Skeletal muscle tissue (tissue), 3 donors: ENCODE measurements at regions not wholly inside any gene's neighbourhood (a gene's known extent, or its start where the extent isn't known, plus 50 kb on each side); places are given as distances from the start of the nearest gene placed in this dataset.

Source experiments
- H3K27ac ChIP-seq: one replicate; pipeline ENCODE4 v1.7.0; 2013; ENCODE audit warnings: mild to moderate bottlenecking, low read depth, low read length, inconsistent platforms
- H3K27me3 ChIP-seq, 3 donors: one replicate each; pipeline ENCODE4 v1.7.0; 2013; ENCODE audit warnings: low read length in 3 of 3; ENCODE audit not compliant: control insufficient read depth in 3 of 3, insufficient read depth in 3 of 3
- H3K36me3 ChIP-seq, 3 donors: one replicate each; pipeline ENCODE4 v1.7.0; 2013; ENCODE audit warnings: low read length in 3 of 3; ENCODE audit not compliant: control insufficient read depth in 3 of 3, insufficient read depth in 3 of 3
- H3K4me1 ChIP-seq, 3 donors: one replicate each; pipeline ENCODE4 v1.7.0; 2013; ENCODE audit warnings: low read length in 3 of 3, mild to moderate bottlenecking in 3 of 3; ENCODE audit not compliant: control insufficient read depth in 3 of 3, insufficient read depth in 3 of 3
- H3K4me3 ChIP-seq, 3 donors: one replicate each; pipeline ENCODE4 v1.7.0; 2013; ENCODE audit warnings: low read length in 3 of 3
- H3K9ac ChIP-seq, 3 donors: one replicate each; pipeline ENCODE4 v1.7.0; 2013; ENCODE audit warnings: low read length in 3 of 3, mild to moderate bottlenecking in 3 of 3, moderate library complexity in 2 of 3, low read depth in 1 of 3
- H3K9me3 ChIP-seq, 3 donors: one replicate each; pipeline ENCODE4 v1.7.0; 2013; ENCODE audit warnings: low read length in 3 of 3; ENCODE audit not compliant: control insufficient read depth in 3 of 3
- donor health status: Osteomylitis.

DNA sequence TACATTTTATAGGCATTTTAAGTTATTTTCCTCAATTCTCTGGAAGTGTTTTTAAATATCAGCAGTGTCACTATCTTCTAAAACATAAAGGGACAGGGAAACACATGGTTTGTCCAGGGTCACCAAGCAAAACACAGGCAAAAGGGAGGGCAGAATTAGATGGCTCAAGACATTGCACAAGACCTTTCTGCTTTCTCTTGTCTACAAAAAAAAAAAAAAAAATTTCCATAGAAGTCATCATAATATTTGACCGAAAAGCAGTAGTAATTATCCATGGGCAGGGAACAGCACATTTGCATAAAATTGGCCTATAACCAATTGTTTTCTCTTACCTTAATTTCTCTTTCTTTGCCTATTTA, 703.1 kb upstream of the FZD8 start:
- Histone ChIP-seq H3K9ac (no peak overlapping the region), H3K4me1 (no peaks in the 10 kb centered on the region), H3K27me3 (no peaks in the 10 kb centered on the region), H3K27ac (no peak overlapping the region), H3K36me3 (no peaks in the 10 kb centered on the region), H3K9me3 (no peaks in the 10 kb centered on the region), H3K4me3 (no peak overlapping the region)

DNA sequence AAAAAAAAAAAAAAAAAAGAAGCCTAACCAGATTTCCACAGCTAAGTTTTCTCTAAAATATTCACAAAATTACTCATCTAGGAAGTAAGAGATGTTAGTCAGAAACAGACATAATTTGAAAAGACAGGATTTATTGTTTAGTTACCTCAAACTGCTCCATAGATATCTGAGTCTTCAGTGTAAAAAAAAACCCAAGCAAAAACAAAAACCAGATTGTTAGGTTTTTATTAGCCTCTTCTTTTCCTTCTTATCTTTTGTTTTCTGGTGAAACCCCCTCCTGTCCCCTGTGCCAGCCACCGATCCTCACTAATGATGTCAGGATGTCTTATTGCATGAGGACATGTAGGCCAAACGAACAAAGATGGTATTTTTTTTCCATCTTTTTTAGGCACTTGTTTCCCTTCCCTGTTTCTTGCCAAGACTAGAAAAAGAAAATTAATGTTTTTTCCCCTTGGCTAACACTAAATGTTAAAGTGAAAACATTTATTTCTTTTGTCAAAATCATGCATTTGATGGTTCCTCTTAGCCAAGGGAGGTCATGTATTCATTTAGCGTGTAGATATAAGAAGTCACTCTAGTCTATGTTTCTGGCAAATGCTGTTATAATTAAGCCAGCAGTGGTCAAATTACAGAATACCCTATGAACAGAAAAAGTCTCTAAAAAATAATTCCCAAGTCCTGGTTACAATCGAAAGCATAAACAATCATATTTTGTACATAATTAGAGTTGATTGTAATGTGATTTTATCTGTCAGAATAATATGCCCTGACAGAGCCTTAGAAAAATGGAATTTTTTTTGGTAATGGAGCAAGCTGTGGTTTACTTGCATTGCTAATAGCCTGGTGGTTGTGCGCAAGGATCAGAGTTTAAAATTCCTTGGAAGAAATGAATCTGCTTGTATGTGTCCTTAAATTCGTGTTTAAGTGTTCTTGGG, 702.4 kb upstream of the FZD8 start:
- Histone ChIP-seq H3K27me3 (no peaks in the 10 kb centered on the region), H3K9me3 (no peaks in the 10 kb centered on the region), H3K9ac (no peak overlapping the region), H3K36me3 (no peaks in the 10 kb centered on the region), H3K4me3 (no peak overlapping the region), H3K4me1 (no peaks in the 10 kb centered on the region), H3K27ac (no peak overlapping the region)

DNA sequence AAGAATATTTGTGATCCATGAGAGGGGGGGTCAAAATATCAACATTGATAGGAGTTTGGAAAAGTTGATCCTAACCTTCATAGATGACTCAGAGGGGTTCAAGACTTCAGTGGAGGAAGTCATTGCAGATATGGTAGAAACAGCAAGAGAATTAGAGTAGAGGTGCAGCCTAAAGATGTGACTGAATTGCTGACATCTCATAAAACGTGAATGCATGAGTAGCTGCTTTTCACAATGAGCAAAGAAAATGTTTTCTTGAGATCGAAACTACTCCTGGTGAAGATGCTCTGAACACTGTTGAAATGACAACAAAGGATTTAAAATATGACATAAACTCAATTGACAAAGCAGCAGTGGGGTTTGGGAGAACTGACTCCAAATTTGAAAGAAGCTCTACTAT, 700.7 kb upstream of the FZD8 start:
- Histone ChIP-seq H3K36me3 (no peaks in the 10 kb centered on the region), H3K4me1 (no peaks in the 10 kb centered on the region), H3K27me3 (no peaks in the 10 kb centered on the region), H3K27ac (no peak overlapping the region), H3K9ac (no peak overlapping the region), H3K4me3 (no peak overlapping the region), H3K9me3 (no peaks in the 10 kb centered on the region)

DNA sequence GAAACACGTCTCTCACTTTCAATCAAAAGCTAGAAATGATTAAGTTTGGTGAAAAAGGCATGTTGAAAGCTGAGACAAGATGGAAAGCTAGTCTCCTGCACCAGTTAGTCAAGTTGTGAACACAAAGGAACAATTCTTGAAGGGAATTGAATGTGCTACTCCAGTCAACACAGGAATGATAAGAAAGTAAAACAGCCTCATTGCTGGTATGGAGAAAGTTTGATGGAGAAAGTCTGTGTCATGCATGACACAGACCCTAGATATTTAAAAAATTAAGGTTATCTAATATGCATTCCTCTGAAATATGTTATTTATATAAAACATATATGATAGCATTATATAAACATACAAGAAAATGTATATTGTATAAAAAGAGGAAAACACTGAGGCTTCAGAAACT, 699.4 kb upstream of the FZD8 start:
- H3K4me1 ChIP-seq: no peaks in the 10 kb centered on the region
- no peak overlapping the region for H3K4me3 ChIP-seq
- H3K9ac ChIP-seq: no peak overlapping the region
- H3K27ac ChIP-seq: no peak overlapping the region
- no peaks in the 10 kb centered on the region for H3K27me3 ChIP-seq
- H3K36me3 ChIP-seq: no peaks in the 10 kb centered on the region
- H3K9me3 ChIP-seq: no peaks in the 10 kb centered on the region

DNA sequence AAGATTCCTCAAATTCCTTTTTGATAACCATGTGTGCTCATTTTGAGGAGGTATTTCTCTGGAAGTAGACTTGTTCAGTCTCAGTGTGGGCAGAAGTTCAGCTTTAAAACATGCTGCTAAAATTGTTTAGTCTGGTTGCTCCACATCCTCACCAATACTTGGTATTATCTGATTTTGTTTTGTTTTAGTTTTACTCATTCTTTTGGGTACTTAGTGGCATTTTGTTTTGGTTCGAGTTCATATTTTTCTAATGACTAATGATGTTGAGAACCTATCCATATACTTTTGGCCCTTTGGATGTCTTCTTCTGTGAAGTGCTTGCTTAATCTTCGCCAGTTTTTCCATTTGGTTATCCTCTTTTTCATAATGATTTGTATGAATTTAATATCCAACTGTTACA, 694.2 kb upstream of the FZD8 start:
- H3K9ac ChIP-seq: no peak overlapping the region
- no peak overlapping the region for H3K4me3 ChIP-seq
- no peaks in the 10 kb centered on the region for H3K27me3 ChIP-seq
- no peaks in the 10 kb centered on the region for H3K36me3 ChIP-seq
- H3K4me1 ChIP-seq: no peaks in the 10 kb centered on the region
- H3K27ac ChIP-seq: no peak overlapping the region
- no peaks in the 10 kb centered on the region for H3K9me3 ChIP-seq

DNA sequence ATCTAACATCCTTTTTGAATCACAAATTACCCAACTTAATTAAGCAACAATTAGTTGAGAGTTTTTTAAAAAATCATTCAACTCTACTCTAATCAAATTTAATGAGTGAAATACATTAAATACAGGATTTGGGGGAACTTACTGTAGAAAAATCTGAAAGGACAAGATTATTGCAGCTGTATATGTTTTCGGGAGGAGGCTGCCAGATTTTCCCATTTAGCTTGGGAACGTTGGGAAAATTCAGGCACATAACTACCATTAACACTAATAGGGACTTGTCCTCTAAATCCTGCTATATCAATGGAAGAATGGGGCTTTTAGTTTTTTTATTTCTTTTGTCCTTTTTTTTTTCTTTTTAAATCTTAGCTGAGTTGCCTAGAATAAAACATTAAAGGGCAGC, 691.4 kb upstream of the FZD8 start:
- Histone ChIP-seq H3K9ac (no peak overlapping the region), H3K9me3 (no peaks in the 10 kb centered on the region), H3K4me3 (no peak overlapping the region), H3K4me1 (no peaks in the 10 kb centered on the region), H3K27ac (no peak overlapping the region), H3K36me3 (no peaks in the 10 kb centered on the region), H3K27me3 (no peaks in the 10 kb centered on the region)

DNA sequence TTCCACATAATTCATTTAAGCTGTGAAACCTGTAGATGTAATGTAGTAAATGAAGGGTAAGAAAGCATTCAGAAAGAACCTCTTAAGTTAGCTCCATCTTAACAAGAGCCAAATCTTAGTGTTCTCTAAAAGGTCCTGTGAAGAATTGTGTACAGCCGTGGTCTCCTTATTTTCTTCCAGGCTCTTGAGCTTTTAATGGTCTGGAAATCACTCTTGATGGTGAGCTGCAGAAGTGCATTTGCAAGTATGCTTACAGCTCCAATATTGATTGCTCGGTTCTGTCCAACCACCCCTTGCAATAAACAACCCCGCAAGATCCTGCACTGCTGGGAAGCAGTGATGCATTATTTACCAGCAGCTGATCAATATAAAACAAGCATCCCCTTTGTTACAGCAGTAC, 690.8 kb upstream of the FZD8 start:
- no peak overlapping the region for H3K4me3 ChIP-seq
- H3K4me1 ChIP-seq: no peaks in the 10 kb centered on the region
- no peak overlapping the region for H3K27ac ChIP-seq
- H3K9ac ChIP-seq: no peak overlapping the region
- no peaks in the 10 kb centered on the region for H3K36me3 ChIP-seq
- H3K27me3 ChIP-seq: no peaks in the 10 kb centered on the region
- H3K9me3 ChIP-seq: no peaks in the 10 kb centered on the region

DNA sequence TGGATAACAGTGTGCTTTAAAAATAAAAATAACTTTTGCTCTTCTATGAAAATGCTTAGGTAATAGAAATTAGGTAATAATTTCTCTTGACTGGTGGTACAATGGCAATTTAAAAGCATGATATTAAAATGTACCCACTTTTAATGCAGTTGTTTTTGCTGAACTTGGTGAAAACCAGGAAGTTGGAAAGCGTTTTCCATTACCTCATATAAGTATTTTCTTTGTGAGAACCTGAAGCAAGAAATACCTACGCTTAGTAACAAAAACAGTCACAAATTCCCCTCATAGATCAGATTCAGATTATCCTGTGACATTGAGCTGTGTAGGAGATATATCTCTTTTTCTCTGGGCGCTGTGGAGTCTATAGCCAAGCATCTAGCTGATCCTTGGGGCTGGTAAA, 689.0 kb upstream of the FZD8 start:
- Histone ChIP-seq H3K27me3 (no peaks in the 10 kb centered on the region), H3K36me3 (no peaks in the 10 kb centered on the region), H3K9ac (no peak overlapping the region), H3K9me3 (no peaks in the 10 kb centered on the region), H3K27ac (no peak overlapping the region), H3K4me3 (no peak overlapping the region), H3K4me1 (no peaks in the 10 kb centered on the region)

DNA sequence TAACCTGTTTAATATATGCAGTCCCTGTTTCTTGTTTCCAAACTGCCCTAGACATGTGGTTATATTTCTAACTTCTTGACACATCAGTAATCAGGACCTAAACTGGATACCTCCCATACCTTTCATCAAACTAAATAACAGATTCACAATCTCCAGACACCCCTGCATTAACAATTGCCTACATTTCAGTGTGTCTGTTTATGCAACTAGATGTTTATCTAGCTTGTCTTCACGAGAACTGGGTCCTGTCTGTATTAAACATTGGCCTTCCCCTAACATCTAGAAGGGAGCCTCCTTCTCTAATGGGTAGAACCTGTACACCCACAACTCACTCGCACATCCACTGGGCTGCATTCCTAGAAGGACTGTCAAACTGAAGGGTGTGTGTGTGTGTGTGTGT, 683.7 kb upstream of the FZD8 start:
- no peaks in the 10 kb centered on the region for H3K27me3 ChIP-seq
- no peak overlapping the region for H3K9ac ChIP-seq
- no peak overlapping the region for H3K27ac ChIP-seq
- no peaks in the 10 kb centered on the region for H3K4me1 ChIP-seq
- H3K9me3 ChIP-seq: no peaks in the 10 kb centered on the region
- no peak overlapping the region for H3K4me3 ChIP-seq
- H3K36me3 ChIP-seq: no peaks in the 10 kb centered on the region

DNA sequence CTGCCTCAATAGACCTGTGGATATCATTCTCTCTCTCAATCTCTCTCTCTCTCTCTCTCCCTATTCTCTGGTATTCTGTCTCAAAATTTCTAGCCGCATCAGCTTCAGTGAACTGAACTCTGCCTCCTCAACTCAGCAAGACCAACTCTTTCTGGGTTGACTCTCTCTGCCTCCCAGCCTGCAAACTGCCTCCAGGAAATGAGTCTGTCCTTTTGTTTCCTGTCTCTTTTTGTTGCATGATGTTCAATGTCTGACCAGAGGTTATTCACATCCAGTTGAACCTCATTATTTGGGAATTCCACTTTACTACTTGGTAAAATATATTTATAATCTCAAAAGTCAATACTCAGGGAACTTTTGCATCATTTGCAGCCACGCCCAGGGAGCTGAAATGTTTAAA, 682.7 kb upstream of the FZD8 start:
- Histone ChIP-seq H3K27ac (no peak overlapping the region), H3K36me3 (no peaks in the 10 kb centered on the region), H3K9me3 (no peaks in the 10 kb centered on the region), H3K4me1 (no peaks in the 10 kb centered on the region), H3K9ac (no peak overlapping the region), H3K4me3 (no peak overlapping the region), H3K27me3 (no peaks in the 10 kb centered on the region)
